Left lobe of liver (tissue), 2 donors: ENCODE measurements at regions not wholly inside any gene's neighbourhood (a gene's known extent, or its start where the extent isn't known, plus 50 kb on each side); places are given as distances from the start of the nearest gene placed in this dataset.

Source experiments
- ATAC-seq: fragments of 200-7000 bp; cut with Tn5 transposase; one replicate; pipeline ENCODE4 v1.9.1; 2020; ENCODE audit warnings: mild to moderate bottlenecking, moderate library complexity
- DNase-seq: peaks from one replicate; pipeline ENCODE4 v3.0.0-alpha.2; 2020; ENCODE audit warnings: low spot score
- donor health status: DM: no; HTN: no; CAD: no; lungs with moderate emphysema.
- donor health status: DM: no; HTN: yes; CAD: no.

- DNase-seq (no peak), ATAC-seq (no peak)
Measured at GRCh38 chr22:19574247-19574646, 50.0 kb upstream of the CLDN5 start.

DNA sequence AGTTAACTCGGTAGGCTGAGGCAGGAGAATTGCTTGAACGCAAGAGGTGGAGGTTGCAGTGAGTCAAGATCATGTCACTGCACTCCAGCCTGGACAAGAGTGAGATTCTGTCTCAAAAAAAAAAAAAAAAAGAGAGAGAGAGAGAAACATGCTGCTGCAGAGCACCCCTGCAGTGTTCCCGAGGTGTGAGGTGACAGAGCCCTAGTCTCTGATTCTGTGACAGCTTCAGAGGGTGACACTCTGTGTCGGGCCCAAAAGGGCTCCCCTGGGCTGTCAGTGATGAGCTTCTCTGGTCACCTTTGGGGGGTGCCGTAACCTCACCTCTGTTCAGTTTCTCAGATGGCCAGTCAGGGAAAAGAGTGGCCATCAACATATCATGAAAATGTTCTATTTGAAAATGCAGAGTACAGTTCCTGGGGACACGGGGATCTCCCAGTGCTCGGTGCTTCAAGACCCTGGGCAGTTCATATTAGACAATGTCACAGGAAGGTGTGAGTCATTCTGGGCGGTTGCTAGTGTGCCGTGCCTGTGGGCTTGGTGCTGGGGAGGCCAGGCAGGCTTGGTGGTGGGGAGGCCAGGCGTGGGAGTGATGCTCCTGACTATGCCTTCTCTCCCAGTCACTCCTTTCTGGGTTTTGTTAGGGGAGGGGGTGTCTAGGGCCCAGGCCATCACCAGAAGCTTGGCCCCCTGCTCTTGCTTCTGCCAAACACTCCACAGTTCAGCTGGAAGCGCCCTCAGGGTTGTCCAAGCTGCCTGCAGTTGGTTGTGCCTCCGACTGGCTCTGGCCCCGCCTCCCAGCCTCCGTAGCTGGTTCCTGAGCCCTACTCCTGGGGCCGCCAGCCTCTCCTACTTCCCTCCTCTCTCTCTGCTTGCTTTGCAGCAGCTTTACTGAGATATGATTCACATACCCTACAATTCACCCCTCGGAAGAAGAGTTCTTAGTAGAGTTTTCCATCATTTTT, 52.5 kb upstream of the CLDN5 start:
- DNase-seq (no peak), ATAC-seq (peak; percentile 40)

- DNase-seq: no peak
- ATAC-seq: no peak
Measured at GRCh38 chr22:19577422-19577966, 53.3 kb upstream of the CLDN5 start.

DNA sequence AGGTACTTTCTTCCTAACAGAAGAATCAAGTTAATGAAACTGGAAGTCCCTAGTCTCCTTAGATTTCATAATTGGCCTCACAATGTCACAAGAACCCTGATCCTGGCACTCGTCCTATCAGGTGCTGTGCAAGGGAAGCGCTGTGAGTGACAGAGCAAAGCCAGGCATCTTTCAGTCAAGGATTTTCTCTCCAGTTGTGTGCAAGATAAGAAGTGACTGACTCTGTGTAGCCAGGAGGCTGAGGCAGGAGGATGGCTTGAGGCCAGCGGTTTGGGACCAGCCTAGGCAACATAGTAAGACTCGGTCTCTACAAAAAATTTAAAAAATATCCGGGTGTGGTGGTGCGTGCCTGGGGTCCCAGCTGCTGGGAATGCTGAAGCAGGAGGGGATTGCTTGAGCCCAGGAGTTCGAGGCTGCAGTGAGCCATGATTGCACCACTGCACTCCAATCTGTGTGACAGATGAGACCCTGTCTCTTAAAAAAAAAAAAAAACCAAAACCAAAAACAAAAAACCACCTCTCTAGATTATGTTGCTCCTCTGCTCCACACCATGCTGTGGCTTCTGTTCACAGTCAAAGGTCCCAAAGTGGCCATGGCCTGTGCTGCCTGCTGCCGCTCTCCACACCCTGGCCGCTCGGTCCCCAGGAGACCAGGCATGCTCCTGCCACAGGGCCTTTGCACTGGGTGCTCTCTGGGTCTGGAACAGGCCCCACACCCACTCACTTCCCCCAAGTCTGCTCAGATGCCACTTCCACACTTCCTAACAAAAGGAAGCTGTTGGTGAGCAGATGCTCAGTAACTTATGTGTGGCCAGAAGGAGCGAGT, 54.2 kb upstream of the CLDN5 start:
- ATAC-seq (no peak), DNase-seq (no peak)

DNA sequence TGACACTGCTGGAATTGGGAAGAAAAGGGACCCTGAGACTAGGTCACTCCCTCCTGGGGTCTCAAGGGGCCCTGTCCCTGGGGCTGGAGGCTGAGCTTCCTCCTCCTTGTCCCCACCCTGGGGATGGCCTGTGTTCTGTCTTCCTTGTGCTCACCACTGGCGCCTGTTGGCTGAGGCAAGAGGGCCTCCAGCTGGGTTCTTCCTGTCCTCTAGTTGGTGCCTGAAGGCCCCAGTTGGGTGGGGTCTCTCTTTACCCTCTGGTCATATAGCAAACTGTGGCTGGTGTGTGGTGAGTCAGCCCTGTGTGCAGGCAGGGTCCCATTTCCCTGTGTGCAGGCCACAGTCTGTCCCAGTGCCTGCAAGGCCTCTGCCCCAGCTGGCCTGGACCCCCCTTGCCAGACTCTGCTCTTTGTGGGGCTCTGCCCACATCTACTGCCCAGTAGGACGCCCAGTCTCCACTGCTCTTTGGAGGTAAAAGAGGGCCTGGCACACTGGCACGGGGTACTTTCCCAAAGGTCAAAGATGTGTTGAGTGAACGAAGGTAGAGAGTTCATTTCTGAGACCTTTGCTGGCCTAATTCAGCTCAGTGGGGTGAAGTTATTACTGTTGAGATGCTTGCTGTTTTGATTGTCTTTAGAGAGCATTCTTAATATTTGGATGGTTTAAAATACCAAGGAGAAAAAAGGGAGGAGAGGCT, 55.1 kb upstream of the CLDN5 start:
- DNase-seq (no peak), ATAC-seq (peak; percentile 58)

GRCh38 chr22:19579880-19580279, 55.7 kb upstream of the CLDN5 start:
- DNase-seq (no peak), ATAC-seq (peak; percentile 33)

GRCh38 chr22:19580291-19580890, 56.2 kb upstream of the CLDN5 start:
- ATAC-seq (no peak), DNase-seq (no peak)

GRCh38 chr22:19582033-19582693, 58.0 kb upstream of the CLDN5 start:
- DNase-seq: no peak
- no peak for ATAC-seq

DNA sequence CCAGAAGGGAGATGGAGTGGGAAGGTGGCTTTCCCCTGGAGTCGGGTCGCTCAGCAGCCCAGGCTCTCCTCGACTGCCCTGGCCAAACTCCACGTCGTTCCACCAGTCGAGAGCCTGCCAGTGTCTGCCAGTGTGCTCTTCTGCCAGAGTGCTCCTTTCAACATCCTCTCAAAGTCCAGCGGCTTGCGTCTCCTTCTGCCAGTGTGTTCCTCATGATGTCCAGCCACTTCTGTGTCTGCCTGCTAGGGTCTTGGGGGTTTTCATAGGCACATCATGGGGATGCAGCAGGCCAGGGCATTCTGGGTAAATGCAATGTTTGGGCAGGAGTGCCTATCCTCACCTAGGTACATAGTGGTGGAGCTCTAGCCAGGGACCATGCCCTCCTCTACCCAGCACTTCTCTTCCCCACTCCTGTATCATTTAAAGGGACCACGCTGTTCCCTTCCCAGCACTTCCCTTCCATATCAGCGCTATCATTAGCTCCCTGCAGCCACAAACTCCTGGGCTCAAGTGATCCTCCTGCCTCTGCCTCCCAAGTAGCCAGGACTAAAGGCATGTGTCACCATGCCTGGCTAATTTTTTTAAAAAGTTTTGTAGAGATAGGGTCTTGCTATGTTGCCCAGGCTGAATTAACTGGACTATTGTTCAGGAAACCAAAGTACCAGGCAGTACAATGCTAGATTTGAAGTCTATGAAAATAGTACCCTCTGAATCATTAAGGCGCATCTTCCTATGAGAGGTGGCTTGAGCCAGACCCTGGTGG, 62.9 kb upstream of the CLDN5 start:
- ATAC-seq: peak; percentile 99
- peak; percentile 76 for DNase-seq

GRCh38 chr22:19590696-19591095, 66.5 kb upstream of the CLDN5 start:
- ATAC-seq (no peak), DNase-seq (no peak)

GRCh38 chr22:19591568-19591967, 67.4 kb upstream of the CLDN5 start:
- DNase-seq: no peak

DNA sequence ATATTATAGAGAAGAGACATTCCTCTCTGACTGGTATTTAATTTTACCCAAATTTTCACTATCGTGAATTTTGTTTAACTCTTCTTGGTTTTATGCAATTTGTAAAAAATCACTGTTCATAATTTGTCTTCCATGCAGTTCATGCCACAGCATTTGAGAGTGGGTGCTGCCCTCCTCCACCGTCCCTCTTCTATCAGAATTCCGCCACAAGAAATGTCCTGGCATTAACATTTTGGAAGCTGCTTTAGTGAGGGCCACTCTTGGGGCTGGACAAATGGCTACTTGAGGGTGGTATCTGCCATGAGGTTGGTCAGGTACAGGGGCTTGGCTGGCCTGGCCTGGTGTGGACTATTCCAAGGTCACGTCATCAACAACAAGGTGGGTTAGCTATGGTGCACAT, 68.3 kb upstream of the CLDN5 start:
- ATAC-seq: no peak
- DNase-seq: no peak

More at GRCh38 chr22:19591568-19591967, 67.4 kb upstream of the CLDN5 start:
- no peak for ATAC-seq

- DNase-seq (no peak), ATAC-seq (no peak)
Measured at GRCh38 chr22:19593991-19594569, 69.9 kb upstream of the CLDN5 start.

DNA sequence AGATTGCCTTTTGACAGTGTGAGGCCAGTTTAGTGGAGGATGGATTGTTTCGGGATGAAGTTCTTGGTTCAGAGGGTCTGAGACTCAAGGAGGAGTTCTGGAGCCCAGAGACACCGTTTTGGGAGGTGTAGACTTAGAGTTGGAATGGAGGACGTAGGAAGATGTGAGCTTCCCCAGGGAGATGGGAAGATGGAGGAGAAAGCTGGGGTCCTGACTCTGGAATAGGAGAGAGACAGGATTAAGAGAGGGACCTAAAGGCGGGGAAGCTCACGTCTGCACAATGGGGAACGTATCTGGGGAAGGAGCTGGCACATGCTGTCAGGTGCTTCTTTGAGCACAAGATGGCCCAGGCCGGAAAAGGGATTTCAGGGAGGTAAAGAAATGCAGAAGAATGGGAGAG, 71.3 kb upstream of the CLDN5 start:
- no peak for ATAC-seq
- DNase-seq: no peak

DNA sequence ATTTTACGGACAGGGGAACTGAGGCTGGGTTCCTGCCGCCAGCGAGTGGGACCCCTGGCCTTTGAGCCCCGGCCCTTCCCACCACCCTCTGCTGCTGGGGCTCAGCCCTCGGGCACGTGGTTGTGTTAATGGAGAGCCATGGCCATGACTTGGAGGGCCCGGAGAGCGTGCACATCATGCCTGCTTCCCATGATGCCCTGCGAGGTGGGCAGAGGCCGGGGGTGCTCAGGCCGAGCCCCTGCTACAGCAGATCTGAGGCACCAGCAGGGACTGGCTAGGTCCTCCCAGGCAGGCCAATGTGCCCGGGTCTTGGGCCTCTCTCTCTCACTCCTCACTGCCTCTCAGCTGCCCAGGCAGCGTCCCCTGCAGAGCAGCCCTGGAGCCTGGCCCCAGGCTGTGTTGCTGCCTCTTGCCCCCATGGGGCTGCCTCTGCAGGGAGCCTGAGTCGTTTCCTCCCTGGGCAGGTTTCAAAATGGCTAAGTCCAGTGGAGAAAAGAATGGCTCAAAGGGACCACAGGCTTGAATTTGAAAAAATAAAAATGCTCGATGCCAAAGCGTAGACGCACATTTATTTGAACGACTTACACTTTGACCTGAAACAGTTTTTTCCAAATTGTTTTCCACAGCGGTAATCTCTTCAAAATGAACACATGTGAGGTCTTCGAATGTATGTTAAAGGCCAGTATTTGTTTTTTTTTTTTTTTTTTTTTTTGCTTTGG, 72.6 kb upstream of the CLDN5 start:
- ATAC-seq: peak; percentile 37
- no peak for DNase-seq

DNA sequence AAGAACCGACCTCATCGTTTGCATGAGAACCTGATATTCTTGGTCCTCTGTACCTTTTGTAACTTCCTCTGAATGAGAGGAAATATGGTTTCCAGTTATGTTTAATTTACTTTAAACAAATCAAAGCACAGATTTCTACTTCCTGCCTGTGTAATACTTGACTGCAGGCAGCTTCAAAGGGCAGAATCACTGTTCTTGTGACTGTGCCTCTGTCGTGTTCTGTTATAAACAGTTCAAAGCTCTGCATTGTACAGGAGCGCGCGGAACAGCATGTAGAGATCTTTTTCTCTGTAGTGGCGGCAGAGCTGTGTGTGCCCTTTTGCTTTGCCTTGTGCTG, 73.2 kb upstream of the CLDN5 start:
- no peak for DNase-seq
- peak; percentile 53 for ATAC-seq

DNA sequence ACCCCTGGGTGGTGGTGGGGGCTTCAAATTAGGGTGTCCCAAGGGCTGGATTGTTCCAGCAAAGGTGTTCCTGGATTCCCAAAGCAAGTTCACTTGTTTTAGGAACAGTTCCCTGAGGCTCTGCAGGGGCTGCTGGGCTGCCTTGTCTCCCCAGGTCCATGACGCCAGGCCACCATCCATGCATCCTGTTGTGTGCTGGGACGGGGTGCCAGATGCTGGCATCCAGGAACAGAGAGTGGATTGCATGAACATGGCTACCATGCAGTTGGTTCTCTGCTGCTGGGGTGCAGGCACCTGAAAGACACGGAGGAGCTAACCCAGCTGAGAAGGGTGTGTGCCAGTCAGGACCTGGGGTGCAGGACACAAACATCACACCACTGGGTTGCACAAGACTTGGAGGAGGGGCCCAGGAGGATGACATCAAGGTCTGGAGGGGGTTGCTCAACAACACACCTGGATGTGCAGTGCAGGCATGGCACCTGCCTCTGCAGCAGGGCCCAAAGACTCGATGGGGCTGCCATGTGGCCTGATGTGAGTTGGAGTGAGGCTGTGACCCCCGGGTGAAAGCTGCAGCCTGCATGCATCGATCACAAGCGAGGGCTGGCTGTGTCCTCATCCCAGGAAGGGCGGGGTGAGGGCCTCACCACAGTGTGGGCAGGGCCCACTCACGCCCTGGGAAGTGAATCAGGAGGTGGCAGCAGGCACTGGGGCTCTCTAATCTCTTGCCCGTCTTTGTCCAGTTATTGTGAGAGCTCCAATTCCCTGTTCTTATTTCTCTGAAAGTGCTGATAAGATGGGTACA, 74.0 kb upstream of the CLDN5 start:
- ATAC-seq: peak; percentile 75
- DNase-seq: peak; percentile 74

DNA sequence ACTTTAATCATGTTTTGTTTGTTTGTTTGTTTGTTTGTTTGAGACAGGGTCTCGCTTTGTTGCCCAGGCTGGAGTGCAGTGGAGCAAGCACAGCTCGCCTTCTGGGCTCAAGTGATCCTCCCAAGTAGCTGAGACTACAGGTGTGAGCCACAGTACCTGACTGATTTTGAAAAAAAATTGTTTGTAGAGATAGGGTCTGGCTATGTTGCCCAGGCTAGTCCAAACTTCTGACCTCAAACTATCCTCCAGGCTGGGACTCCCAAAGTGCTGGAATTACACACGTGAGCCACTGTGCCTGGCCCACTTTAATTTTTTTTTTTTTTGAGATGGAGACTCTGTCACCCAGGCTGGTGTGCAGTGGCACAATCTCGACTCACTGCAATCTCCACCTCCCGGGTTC, 74.8 kb upstream of the CLDN5 start:
- DNase-seq (no peak), ATAC-seq (no peak)
